ENCODE measurements at regions not wholly inside any gene's neighbourhood (a gene's known extent, or its start where the extent isn't known, plus 50 kb on each side); places are given as distances from the start of the nearest gene placed in this dataset.
"Not testable (repeated sequence)": the region's sequence is repeated elsewhere in the genome, so short reads cannot be mapped to it uniquely, and the experiment has no call there.

DNA sequence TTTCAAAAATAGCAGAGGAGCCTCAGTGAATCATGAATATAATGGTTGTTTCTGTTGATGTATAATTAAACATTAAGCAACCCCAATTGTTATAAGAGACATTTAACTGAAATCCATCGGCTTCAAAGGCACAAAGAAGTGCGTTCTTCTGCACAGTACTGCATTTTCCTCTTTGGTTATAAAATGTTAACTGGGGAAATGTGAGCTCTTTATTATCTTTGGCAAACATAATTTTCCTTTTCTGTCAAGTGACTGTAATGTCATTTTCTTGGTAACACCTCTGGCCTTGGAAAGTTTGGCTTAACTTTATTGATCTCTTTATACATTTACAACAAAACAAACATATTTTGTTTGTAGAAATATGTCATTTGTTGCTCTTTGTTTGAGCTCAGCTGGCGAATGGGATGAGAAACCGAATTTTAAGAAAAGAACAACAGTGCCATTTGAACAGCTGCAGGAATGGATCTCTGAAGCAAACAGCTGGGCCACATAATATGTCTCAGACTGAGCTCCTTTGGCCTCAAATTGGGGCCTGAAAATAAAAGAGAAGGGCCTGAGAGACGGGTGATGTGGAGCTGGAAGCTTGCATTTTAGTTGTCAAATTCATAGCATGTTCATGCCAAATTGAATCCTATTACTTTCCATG, 427.0 kb upstream of the SPTLC3 start:
- DNase-seq (ENCODE audit: low read depth), result no peak

DNA sequence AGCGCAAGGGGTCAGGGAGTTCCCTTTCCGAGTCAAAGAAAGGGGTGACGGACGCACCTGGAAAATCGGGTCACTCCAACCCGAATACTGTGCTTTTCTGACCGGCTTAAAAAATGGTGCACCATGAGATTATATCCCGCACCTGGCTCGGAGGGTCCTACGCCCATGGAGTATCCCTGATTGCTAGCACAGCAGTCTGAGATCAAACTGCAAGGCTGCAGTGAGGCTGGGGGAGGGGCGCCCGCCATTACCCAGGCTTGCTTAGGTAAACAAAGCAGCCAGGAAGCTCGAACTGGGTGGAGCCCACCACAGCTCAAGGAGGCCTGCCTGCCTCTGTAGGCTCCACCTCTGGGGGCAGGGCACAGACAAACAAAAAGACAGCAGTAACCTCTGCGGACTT, 426.1 kb upstream of the SPTLC3 start:
- not testable (repeated sequence) for DNase-seq (ENCODE audit: low read depth)

DNA sequence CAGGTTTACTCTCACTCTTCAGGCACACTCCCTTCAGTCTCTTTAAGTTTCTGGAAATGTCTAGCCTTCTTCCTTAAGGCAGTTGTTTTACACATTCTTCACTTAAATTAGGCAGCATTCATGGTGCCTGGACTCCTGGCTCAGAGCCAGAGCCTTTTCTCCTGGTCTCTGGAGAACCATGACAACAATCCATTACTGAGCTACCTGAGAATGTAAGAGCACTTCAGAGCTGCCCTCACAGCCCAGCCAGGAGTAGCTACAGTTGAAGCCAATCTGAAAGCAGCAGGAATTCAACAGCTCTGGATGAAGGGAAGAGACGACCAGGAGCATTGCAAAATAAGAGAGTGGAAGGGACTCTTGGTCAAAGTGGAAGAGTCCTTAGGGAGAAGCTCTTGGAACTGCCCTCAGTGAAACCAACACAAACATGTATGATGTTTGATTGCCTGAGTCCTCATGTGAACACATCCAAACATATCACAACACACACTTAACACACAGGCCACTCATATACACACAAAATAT, 416.8 kb upstream of the SPTLC3 start:
- no peak for DNase-seq (ENCODE audit: low read depth)

DNA sequence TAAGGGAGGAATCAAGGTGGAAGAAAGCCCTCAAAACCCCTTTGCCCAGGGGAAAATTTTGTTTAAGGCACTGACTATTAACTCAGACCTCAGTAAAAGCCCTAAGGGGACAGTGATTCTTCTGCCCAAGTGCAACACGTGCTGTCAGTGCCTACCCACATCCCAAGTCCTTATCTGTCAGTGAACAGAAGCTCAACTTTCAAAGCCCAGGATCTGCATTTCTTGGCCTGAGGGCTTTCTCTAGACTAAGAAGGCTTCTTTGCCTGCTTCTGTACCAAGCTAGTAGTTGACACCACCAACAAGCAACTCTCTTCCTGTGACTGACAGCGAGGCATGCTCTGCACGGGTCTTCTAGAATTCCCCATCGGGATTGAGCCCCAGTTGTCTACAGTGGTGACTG, 416.0 kb upstream of the SPTLC3 start:
- DNase-seq (ENCODE audit: low read depth), result no peak

DNA sequence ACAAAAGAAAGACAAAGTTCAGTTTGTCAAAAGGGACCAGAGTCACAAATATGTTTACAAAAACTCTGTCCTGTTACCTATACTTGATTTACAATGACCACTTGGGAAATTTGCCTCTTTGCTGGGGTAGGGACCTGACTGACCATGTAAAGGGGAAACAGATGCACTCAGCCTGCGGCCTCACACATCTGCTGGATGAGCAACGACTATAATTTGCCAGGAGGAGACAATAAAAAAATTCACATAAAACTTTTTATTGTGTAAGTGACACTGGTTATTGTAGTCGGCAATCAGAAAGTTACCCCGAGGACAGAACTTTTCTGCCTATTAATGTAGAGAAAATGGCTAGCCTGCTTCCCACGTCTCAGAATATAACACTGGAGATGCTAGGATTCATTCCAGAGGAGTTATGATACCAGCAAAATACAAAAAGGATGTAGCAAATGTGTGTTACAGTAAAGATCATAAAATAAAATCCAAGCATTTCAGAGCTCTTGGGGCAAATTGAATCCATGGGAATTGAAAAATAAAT, 415.4 kb upstream of the SPTLC3 start:
- DNase-seq (ENCODE audit: low read depth), result no peak

DNA sequence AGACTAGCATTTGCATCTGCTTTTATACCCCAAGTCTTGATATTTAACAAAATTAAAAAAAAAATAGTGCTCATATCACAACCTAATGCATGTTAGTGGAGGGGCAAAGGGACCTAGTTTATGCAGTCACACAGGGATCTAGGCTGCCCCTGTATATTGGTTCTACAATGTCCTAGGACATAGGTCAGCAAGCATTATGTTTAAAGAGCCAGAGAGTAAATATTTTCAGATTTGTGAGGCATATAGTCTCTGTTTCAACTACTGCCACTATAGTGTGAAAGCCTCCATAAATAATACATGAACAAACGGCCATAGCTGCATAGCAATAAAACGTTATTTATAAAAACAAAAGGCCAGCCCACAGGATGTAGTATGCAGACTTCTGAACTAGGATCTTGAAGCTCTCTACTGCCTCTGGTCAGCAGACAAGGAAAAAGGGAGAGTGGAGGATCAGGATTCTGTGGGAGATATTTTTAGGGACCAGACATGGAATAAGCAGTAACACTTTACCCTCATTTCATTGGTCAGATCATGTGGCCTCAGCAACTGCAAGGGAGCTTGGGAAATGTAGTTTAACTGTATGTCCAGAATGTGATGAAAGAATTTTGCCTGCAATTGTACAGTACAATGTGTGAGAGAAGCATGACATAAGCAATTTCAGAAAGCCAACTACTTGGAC, 414.2 kb upstream of the SPTLC3 start:
- no peak for DNase-seq (ENCODE audit: low read depth)

DNA sequence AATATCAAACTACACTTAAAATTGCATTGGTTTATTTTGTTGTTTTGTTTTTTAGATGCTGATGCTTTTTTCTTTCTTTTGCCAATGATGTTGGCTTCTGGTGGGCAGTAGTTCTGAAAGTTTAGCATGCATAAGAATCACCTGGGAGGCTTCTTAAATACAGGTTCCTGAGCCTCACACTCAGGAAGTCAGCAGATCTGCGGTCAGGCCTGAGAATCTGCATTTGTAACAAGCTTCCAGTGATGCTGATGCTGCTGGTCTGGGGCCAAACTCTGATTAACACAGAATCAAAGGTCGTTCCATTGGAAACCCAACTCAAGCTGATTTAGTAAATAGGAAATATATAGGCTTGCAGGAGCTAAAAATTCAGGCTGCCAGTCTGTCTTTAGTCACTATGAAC, 412.9 kb upstream of the SPTLC3 start:
- no peak for DNase-seq (ENCODE audit: low read depth)

DNA sequence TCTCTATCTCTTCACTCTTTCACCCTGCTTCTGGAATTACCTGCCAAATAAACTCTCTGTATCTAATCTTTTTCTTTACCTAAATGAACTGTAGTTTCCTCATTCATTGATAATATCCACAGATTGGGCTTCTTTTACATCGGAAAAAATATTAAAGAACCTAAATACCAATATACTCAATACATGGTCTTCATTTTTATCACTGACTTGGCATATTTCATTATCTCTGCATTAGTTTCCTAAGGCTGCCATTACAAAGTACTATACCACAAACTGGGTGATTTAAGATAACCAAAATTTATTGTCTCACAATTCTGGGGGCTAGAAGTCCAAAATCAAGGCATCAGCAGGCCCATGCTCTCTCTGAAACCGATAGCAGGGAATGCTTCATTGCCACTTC, 411.9 kb upstream of the SPTLC3 start:
- DNase-seq (ENCODE audit: low read depth), result no peak

DNA sequence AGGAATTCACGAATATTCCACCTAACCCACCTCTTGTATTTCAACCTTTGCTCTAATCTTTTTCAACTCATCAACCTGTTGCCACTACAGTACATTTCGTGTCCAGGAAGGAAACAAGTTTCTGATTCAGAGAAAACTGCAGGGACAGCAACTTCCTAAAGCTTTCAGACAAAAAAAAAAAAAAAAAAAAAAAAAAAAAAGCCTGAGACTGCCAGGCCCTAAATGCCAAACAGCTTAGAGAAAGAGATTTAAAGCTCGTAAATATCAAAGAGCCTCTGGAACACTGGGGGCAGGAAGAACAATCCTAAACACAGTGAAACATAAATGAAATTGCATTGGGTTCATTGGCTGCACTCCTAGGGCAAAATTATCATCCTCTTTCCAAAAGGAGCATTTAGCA, 411.2 kb upstream of the SPTLC3 start:
- DNase-seq (ENCODE audit: low read depth), result no peak

DNA sequence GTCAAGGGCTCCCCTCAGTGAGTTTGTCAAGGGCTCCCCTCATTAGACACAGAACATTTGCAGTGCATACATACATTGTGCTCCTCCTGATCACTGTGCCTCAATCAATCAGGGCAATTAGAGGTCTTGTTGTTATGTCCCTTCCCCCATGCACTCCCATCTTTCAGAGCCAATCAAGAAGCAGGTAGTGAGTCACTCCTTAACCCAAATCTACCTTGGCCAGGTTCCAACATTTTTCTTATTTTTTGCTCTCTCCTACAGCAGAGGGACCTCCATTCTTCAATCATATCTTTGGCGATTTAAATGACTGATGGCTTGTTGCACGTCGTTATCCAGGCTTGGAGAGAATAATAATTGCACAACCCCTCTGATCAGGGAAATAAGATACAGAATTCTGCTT, 409.9 kb upstream of the SPTLC3 start:
- no peak for DNase-seq (ENCODE audit: low read depth)

DNA sequence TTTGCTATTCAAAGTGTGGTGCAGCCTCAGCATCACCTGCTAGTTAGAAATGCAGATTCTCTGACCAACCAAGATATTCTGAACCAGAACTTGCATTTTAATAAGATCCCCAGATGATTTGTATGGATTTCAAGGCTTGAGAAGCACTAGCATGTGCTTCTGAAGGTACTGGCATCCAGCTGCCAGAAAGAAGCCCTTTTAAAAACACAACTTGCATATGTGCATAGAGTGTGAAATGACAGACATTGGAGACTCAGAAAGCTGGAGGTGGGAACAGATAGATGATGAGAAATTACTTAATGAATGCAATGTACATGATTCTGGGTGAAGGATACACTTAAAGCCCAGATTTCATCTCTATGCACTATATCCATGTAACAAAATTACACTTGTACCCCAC, 409.3 kb upstream of the SPTLC3 start:
- DNase-seq (ENCODE audit: low read depth), result no peak

DNA sequence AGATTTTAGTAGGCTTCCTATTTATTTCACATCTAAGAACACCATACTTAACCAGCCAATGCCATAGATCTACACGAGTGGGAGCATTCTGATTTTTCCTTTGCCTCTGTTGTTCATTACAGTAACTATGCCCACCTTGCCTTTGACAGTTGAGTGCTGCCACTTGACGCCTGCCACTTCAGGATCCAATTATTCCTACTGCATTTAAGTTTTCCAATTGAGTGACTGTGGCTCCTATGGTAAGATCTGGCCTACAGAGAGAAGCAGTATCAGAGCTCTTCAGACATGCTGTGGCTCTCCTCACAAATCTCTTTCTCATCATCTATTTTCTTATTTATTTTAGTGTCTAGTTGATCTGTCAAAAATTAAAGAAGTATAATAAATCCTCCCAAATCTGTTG, 403.0 kb upstream of the SPTLC3 start:
- DNase-seq (ENCODE audit: low read depth), result no peak

DNA sequence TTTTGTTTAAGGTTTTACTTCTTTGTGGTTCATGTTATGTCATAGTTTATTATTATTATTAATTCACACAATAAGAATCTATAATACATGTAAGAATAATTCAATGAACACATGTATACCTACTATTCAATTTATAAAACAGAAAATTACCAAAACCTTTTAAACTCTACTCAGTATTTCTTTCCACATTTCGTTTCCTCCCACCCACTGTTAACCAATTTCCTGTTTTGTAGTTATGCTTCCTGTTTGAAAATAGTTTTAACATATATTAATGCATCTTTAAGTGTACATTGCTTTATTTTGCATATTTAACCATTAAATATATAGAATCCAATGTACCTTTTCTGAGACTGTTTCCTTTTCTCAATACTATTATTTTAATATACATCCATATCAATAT, 397.9 kb upstream of the SPTLC3 start:
- DNase-seq (ENCODE audit: low read depth), result no peak

DNA sequence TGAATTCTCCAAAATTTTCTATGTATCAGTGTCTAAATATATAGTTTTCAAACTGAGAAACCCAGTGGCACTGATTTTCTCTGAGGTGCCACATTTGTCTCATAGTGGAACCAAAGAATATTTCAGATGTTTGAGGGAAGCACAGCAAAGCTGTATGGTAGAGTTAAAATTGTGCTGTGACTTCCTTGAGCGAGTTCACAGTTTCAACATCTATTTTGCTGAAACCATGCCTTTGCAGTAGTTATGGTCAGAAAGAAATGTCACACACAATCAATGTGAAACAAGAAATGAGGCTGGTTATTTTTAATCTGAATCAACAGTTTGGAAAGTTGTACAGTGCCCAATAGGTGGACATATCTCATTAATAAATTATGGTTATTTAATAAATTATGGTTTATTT, 394.0 kb upstream of the SPTLC3 start:
- DNase-seq (ENCODE audit: low read depth), result no peak

DNA sequence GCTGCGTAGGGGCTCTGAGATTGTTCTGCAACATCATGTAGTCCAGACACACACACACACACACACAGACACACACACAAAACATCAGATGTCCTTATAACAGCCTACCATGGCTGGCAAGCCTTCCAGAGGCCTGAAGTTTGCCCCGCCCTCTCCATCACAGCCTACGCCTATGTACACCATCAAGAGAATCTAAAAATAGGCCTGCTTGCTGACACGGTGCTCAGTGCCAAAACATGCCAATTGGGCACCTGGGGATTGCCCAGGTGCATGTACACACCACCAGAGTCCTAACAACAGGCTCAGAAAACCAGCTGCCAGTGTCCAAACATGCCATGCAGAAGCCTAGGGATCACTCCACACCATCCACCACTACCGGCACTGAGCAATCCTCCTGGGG, 391.7 kb upstream of the SPTLC3 start:
- DNase-seq (ENCODE audit: low read depth), result no peak

DNA sequence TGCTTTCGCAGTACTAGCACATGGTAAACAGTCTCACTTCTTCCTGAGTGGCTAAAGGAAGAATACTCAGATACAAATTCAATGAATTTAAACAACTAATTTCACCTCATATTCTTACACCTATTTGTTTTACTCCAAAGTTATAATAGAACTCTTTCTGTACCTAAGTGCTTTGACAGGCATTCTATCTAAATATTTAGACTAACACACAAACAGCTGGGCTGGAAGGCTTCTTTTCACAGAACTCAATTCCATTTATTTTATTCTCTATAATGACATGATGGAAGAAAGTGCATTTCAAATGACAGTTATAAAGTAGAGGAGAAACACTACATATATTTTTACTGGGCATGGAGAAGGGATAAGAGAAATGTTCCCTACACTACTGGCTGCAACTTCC, 384.9 kb upstream of the SPTLC3 start:
- DNase-seq (ENCODE audit: low read depth), result no peak

DNA sequence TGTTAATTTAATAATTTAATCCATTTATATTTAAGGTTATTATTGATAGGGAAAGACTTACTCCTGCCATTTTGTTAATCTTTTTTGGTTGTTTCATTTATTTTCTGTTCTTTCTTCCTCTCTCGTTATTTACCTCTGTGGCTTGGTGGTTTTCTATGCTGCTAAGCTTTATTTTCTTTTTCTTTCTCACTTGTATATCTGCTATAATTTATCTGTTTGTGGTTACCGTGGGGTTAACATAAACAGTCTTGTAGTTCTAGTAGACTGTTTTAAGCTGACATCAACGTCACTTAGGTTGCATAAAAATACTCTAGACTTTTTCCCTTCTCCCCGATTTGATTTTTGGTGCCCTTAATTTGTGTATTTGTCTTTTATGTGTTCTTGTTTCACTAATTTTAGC, 381.3 kb upstream of the SPTLC3 start:
- no peak for DNase-seq (ENCODE audit: low read depth)

DNA sequence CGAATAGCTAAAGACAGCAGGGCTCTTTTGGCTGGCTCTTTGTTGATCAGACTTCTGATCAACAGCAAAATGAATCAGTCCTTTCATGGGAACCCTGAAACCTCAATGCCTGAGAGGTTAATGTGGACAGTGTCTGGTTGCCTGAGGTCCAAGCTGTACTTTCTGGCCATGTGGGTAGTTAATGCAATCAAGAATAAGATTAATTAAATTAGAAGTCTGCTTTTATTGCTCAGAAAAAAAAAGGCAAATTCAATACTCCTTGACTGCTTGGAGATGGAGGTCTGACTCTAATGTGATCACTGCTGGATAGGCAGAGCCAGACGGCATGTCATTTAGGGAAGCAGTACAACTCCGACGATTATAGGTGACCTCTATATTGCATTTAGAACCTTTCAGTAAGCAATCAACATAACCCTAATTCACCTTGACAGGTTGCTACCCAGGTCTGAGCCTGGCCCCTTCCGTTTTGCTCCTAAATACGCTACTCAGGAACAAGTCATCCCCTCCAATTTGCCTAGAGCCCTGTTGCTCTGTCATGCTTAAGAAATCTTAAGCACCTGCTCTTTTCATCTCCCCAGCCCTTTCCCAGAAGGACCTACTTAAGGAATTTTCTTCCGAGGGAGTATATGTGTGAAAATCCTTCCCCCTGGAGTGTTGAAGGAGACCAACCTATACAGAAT, 370.0 kb upstream of the SPTLC3 start:
- no peak for DNase-seq (ENCODE audit: low read depth)

DNA sequence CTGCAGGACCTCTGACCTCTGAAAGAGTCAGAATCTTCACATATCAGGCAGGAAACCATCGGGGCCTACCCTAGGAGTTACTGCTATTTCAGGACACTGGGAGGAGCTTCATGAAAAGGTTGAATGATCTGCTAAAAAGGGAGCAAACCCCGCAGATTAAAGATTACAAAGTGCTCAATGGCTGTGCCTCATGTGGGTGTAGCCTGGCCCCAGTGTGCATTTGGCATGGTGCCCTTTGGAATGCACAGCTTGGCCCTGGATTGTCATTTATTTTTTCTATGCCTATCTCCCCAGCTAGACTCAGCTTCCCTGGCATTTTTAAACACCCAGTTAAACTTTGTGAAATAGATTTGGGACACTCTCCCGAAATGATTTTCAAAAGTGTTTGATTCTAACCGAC, 368.5 kb upstream of the SPTLC3 start:
- no peak for DNase-seq (ENCODE audit: low read depth)

DNA sequence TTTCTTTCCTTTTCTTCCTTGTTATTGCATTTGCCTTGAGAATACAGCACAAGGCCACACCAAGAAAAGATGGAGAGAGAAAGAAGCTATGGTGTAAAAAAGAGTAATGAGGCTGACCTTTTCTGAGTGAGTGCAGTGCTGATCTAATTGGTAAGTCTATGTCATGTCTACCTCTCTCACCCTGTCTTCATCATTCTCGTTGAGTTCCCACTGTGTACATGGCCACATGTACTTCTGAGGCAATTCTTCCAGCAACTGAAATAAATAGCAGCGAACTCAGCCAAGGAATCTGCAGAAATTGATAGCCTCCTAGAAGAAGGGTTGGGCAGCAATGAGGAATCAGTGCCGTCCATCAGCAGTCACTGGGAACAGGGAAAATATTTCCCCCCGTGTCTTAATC, 367.2 kb upstream of the SPTLC3 start:
- no peak for DNase-seq (ENCODE audit: low read depth)

DNA sequence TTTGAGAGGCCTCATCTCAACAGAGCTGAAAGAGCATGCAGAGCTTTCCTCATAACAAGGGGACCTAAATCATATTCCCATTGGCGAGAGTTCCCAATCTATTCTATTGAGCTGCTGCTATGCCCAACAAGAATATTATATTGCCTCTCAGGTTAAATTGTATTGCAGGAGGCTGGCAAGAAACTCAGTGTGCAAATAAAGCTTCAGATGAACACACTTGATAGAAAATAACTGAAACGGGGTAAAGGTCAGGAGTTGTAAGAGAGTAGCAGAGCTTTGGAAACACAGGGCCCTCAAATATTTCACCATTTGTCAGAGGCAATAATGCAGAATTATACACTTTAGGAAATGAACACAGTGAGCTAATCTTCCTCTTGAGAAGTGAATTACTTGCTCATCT, 364.3 kb upstream of the SPTLC3 start:
- no peak for DNase-seq (ENCODE audit: low read depth)

DNA sequence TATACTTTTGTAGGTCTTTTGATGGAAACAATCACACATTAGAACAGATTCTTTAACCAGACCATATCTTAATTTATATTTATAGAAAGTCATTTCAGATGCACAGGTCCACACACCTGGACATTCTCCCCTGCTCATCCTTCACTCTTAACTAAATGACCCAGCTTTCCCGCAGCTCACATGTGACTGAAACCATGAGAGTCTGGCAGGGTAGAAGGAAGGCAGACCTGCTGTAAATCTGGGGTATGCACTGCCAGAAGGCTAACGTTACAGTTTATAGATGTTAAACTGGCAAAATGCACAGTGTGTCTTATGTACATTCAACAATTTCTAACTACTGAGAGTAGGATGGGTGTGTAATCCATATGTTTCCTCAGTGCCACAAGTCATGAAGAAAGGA, 359.5 kb upstream of the SPTLC3 start:
- no peak for DNase-seq (ENCODE audit: low read depth)

DNA sequence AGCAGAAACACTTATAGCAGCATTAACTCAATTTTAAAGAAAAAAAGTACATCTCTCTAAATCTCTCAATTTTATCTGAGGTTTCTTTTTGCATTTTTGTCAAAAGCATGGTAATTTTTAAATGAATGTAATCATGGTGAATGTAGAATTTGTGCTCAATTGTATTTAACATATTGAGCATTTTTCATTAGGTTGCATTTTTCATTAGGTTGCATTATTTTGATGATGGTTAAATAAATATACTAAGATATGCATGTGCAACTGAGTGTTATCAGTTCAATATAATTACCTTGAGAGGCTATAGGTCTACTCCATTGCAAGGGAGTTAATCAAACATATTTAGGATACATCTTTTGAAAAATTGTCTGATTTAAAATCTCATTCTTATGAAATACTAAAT, 355.1 kb upstream of the SPTLC3 start:
- DNase-seq (ENCODE audit: low read depth), result no peak
